ENCODE measurements at regions not wholly inside any gene's neighbourhood (a gene's known extent, or its start where the extent isn't known, plus 50 kb on each side); places are given as distances from the start of the nearest gene placed in this dataset.

DNA sequence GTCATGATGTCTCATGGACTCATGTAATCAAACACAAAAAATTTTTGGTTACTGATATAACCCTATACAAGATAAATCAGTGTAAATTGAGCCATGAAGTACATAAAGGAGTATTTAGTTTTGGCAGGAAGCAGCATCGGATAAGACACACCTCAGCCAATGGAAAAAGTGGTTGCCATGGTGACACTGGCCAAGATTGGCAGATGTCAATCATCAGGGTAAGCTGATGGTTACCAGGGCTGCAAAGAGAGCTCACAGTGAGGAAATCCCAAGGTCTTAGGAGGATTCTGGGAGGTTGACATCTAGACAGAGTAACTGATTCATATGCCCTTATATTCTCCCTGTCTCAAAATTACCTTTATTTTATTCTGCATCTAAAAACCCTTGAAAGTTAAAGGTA, 203.8 kb upstream of the PCSK2 start:
- H3K9me3 ChIP-seq, result no peaks in the 10 kb centered on the region
- no peaks in the 10 kb centered on the region for H3K36me3 ChIP-seq
- no peaks in the 10 kb centered on the region for H3K27me3 ChIP-seq
- no peaks in the 10 kb centered on the region for H3K4me1 ChIP-seq
- H3K27ac ChIP-seq, result no peak overlapping the region
- TF ChIP-seq, protein P1, sequence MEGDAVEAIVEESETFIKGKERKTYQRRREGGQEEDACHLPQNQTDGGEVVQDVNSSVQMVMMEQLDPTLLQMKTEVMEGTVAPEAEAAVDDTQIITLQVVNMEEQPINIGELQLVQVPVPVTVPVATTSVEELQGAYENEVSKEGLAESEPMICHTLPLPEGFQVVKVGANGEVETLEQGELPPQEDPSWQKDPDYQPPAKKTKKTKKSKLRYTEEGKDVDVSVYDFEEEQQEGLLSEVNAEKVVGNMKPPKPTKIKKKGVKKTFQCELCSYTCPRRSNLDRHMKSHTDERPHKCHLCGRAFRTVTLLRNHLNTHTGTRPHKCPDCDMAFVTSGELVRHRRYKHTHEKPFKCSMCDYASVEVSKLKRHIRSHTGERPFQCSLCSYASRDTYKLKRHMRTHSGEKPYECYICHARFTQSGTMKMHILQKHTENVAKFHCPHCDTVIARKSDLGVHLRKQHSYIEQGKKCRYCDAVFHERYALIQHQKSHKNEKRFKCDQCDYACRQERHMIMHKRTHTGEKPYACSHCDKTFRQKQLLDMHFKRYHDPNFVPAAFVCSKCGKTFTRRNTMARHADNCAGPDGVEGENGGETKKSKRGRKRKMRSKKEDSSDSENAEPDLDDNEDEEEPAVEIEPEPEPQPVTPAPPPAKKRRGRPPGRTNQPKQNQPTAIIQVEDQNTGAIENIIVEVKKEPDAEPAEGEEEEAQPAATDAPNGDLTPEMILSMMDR (IDR thresholded peaks at IDR 0.05), result no peak
- no peak overlapping the region for H3K4me3 ChIP-seq
- 47 to 53% methylated on average over 1 of the region's 1 CpG for WGBS, 2 donors
- DNase-seq (no peak), ATAC-seq (no peak), FAIRE-seq (no peak)
- intact Hi-C loops (cut with DNase I), result no loop called here

DNA sequence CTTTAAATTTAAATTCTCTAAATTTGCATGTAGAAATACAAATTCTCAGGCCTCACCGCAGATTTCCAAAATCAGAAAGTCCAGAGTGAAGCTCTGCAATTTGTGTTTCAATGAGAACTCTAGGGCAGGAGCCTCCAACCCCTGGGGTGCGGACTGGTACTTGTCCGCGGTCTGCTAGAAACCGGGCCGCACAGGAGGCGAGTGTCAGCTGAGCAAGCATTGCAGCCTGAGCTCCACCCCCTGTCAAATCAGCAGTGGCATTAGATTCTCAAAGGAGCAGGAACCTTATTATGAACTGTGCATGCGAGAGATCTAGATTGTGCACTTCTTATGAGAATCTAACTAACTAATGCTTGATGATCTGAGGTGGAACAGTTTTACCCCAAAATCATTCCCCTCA, 203.0 kb upstream of the PCSK2 start:
- intact Hi-C loops (cut with DNase I), result no loop called here
- FAIRE-seq (no peak), DNase-seq (no peak), ATAC-seq (peak in 1 of 4 donors; percentile 37)
- 20 to 21% methylated on average over 8 of the region's 8 CpGs for WGBS, 2 donors
- no peak overlapping the region for H3K4me3 ChIP-seq
- H3K9me3 ChIP-seq, result no peaks in the 10 kb centered on the region
- H3K36me3 ChIP-seq, result no peaks in the 10 kb centered on the region
- TF ChIP-seq, protein P1 (IDR thresholded peaks at IDR 0.05), result no peak
- H3K4me1 ChIP-seq, result no peaks in the 10 kb centered on the region
- H3K27ac ChIP-seq, result no peak overlapping the region
- no peaks in the 10 kb centered on the region for H3K27me3 ChIP-seq

DNA sequence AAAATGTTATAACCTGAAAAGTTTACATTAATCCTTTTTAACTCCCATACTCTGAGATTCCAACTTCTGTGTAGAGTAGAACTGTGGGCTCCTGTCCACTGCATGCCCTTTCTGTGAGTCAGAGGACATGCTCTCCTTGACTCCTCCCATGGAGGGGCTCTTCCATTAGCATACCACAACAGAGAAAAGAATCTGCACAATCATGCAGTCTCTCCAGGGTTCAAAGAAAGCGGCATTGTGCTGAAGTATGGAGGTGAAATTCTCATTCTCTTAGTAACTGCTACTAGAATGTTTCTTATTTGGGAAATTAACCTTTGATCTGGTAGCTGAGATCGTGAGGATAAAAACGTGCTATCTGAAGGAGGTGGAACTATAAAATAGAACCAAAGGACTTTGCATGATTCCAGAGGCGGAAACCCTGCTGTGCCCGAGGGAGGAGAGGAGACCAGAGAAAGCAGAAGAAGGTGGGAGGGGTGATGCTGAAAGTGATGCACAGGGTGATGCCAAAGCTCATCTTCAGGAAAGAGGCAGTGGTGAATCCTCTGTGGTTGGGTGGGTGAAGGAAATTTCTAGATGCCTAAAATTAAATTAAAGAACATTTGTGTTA, 202.2 kb upstream of the PCSK2 start:
- ATAC-seq (no peak), DNase-seq (no peak), FAIRE-seq (no peak)
- H3K36me3 ChIP-seq, result no peaks in the 10 kb centered on the region
- no peak overlapping the region for H3K27ac ChIP-seq
- TF ChIP-seq, protein P1 (IDR thresholded peaks at IDR 0.05), result no peak
- no peak overlapping the region for H3K4me3 ChIP-seq
- no peaks in the 10 kb centered on the region for H3K4me1 ChIP-seq
- H3K9me3 ChIP-seq, result no peaks in the 10 kb centered on the region
- intact Hi-C loops (cut with DNase I), result no loop called here
- 31 to 39% methylated on average over 5 of the region's 5 CpGs for WGBS, 2 donors
- H3K27me3 ChIP-seq, result no peaks in the 10 kb centered on the region

DNA sequence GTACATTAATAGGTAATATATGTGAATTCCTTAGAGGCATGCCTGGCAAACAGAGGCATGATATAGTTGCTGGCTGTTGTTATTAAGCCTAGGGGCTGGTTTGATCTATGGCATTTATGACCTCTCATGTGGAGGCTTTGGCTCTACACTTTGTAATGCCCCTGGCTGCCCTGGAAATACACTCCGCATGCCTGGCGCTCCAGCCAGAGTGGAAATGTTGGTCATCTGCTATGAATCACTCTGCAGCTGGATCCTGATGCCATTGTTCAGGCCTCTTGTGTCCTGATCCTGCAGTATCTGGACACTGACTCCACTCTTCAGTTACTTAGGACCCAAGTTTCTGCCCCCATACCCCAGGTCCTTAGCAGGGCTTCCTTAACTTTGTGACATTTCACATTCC, 200.5 kb upstream of the PCSK2 start:
- intact Hi-C loops (cut with DNase I), result no loop called here
- H3K4me1 ChIP-seq, result no peaks in the 10 kb centered on the region
- no peaks in the 10 kb centered on the region for H3K27me3 ChIP-seq
- no peak overlapping the region for H3K27ac ChIP-seq
- no peaks in the 10 kb centered on the region for H3K36me3 ChIP-seq
- FAIRE-seq, result no peak
- ATAC-seq, result no peak
- TF ChIP-seq, protein P1 (IDR thresholded peaks at IDR 0.05), result no peak
- no peak overlapping the region for H3K4me3 ChIP-seq
- WGBS, 2 donors, result 90 to 98% methylated on average over 2 of the region's 2 CpGs
- H3K9me3 ChIP-seq, result no peaks in the 10 kb centered on the region
- DNase-seq, result no peak

DNA sequence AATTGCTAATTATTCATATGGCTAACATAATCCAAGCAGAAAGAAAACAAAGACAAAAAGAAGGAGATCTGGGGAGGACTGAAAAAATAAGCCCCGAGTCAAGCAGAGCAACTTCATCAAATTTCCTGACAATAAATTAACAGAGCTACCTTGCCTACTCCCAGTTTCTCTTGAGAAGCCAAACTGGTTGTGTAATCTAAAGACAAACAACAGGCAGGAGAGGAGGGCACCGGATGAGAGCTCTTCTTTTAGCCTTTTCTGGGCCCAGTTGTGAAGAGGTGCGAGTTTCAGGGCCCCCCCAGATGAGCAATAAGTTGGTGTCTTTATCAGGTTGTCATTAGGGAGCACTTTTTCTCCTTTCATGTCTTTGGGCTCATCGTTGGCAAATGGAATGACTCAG, 197.1 kb upstream of the PCSK2 start:
- no peak overlapping the region for H3K27ac ChIP-seq
- WGBS, 2 donors, result 27 to 35% methylated on average over 4 of the region's 4 CpGs
- ATAC-seq, result no peak

More for the DNA sequence above, 197.1 kb upstream of the PCSK2 start:
- FAIRE-seq (no peak), DNase-seq (no peak)
- no peaks in the 10 kb centered on the region for H3K36me3 ChIP-seq
- H3K4me3 ChIP-seq, result no peak overlapping the region
- no peaks in the 10 kb centered on the region for H3K9me3 ChIP-seq
- intact Hi-C loops (cut with DNase I), result no loop called here
- TF ChIP-seq, protein P1 (IDR thresholded peaks at IDR 0.05), result no peak
- H3K4me1 ChIP-seq, result no peaks in the 10 kb centered on the region
- no peaks in the 10 kb centered on the region for H3K27me3 ChIP-seq

Data from pancreas (tissue), 10 donors.